ENCODE measurements at regions not wholly inside any gene's neighbourhood (a gene's known extent, or its start where the extent isn't known, plus 50 kb on each side); places are given as distances from the start of the nearest gene placed in this dataset.

- DNase-seq = no peak
Observed at GRCh38 chr1:5367306-5367705, 624.9 kb downstream of the NPHP4 start.

GRCh38 chr1:5365751-5366150 lies 626.5 kb downstream of the NPHP4 start:
- DNase-seq = no peak

GRCh38 chr1:5364591-5364990 lies 627.6 kb downstream of the NPHP4 start:
- DNase-seq = no peak

GRCh38 chr1:5354681-5355080 lies 637.5 kb downstream of the NPHP4 start:
- no peak for DNase-seq

GRCh38 chr1:5351366-5351765 lies 640.9 kb downstream of the NPHP4 start:
- no peak for DNase-seq

- no peak for DNase-seq
Observed at GRCh38 chr1:5349526-5349925, 642.7 kb downstream of the NPHP4 start.

GRCh38 chr1:5348732-5349465 lies 643.3 kb downstream of the NPHP4 start:
- no peak for DNase-seq

- no peak for DNase-seq
Observed at GRCh38 chr1:5347726-5348125, 644.5 kb downstream of the NPHP4 start.

- DNase-seq = no peak
Observed at GRCh38 chr1:5345556-5345955, 646.7 kb downstream of the NPHP4 start.

- no peak for DNase-seq
Observed at GRCh38 chr1:5343256-5344020, 648.8 kb downstream of the NPHP4 start.

- DNase-seq = no peak
Observed at GRCh38 chr1:5342830-5343229, 649.4 kb downstream of the NPHP4 start.

- DNase-seq = no peak
Observed at GRCh38 chr1:5342172-5342571, 650.1 kb downstream of the NPHP4 start.

- DNase-seq = no peak
Observed at GRCh38 chr1:5341471-5341870, 650.8 kb downstream of the NPHP4 start.

- no peak for DNase-seq
Observed at GRCh38 chr1:5340560-5341130, 651.6 kb downstream of the NPHP4 start.

GRCh38 chr1:5338466-5338865 lies 653.8 kb downstream of the NPHP4 start:
- DNase-seq = no peak

- DNase-seq = no peak
Observed at GRCh38 chr1:5333291-5333690, 658.9 kb downstream of the NPHP4 start.

GRCh38 chr1:5331101-5331500 lies 661.1 kb downstream of the NPHP4 start:
- no peak for DNase-seq

GRCh38 chr1:5329068-5329739 lies 663.0 kb downstream of the NPHP4 start:
- no peak for DNase-seq

GRCh38 chr1:5324883-5325282 lies 667.3 kb downstream of the NPHP4 start:
- no peak for DNase-seq

- no peak for DNase-seq
Observed at GRCh38 chr1:5318143-5318816, 663.9 kb downstream of the AJAP1 start.

- DNase-seq = no peak
Observed at GRCh38 chr1:5317391-5317790, 663.0 kb downstream of the AJAP1 start.

- DNase-seq = no peak
Observed at GRCh38 chr1:5312862-5313261, 658.5 kb downstream of the AJAP1 start.

GRCh38 chr1:5312293-5312674 lies 657.9 kb downstream of the AJAP1 start:
- DNase-seq = no peak
